Hematopoietic multipotent progenitor cell treated with erythropoietin and hydrocortisone succinate and interleukin-3 and kit ligand, for 17 days (in vitro differentiated cells): ENCODE measurements at regions not wholly inside any gene's neighbourhood (a gene's known extent, or its start where the extent isn't known, plus 50 kb on each side); places are given as distances from the start of the nearest gene placed in this dataset.

ENCODE experiments used
- DNase-seq: peaks from one replicate; pipeline ENCODE4 v3.0.0-alpha.2; 2015; ENCODE audit warnings: low spot score

DNA sequence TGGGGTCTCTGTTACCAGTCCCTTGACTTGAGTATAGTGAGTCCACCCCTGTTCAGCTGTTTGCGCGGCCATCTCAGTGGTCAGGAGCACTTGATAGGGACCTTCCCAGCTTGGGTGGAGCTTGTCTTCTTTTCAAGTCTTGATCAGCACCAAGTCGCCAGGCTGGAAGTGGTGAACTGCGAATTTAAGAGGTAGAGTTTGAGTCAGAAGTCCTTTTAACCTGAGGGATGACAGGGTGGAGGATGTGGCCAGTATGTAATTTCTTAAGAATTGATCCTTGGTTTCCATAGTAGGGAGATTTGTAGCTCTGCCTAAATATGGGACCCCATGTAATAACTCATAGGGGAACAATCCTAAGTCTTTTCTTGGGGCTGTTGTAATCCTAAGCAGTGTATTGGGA lies 86.3 kb upstream of the XCR1 start:
- no peak for DNase-seq

DNA sequence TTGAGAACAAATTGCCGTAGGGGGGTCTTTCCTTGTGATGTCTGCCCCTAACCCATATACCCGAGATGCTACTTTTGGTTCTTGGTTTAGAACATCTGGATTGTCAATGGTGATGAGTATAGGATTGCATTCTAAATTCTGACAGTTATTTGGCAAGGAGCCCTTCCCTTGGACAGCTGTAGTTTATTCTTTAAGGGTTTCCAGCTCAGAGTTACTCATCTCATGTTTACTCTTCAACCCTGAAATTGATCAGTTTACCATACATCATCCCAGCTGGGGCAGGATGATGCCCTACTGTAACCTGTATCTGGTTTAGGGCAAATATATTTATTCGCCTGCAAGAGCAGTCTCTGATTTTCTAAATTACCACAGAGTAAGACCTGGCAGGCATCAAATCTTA lies 85.7 kb upstream of the XCR1 start:
- DNase-seq = no peak

DNA sequence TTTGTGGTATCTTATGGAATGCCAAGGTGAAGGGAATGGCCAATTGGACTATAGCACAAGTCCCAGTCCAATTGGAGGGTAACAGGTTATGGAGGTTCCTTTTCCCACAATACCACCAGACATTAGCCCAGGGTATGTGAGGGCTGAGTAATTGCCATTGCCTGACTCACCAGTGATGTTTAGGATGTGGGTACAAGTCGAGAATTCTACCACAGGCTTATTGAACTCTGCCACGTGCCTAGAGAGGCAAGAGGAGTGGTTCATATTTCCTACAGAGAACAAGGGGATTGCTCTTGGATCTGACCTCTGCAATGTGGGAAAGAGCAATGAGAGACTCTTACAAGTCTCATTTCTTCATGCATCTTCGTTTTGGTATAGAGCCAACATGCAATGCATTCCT lies 85.0 kb upstream of the XCR1 start:
- no peak for DNase-seq

DNA sequence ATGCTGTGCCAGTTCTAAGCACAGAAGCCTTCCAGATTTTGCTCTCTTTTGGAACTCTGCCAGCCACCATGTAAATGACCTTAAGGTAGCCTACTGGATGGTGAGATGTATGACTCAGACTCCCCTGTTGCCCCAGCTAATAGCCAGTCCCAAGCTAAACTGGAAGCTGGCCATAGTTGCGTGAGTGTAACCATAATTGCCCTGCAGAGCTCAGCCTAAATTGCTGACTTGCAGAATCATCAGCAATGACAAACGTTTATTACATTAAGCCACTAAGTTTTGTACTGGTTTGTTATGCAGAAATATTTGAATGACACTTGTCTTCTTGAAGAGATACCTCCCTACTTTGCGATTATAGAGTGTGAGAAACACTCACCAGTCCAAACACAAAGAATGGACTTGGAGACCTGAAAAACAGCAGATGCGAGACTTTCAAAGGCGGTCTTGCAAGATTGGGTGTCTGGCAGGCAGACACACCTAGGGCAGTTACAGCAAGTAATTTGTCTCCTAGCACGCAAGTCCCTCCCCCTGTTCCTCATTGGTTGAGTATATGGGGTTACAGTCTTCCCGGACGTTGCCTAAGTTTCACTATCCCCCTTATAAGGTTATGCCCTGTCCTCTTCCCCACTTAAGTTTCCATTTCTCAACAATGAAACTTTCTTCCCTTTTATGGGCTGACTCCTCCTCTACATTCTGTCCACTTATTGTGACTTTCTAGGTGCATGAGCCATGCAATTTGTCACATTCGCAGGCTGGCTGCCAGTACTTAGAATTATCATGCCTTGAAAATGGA lies 83.6 kb upstream of the XCR1 start:
- no peak for DNase-seq

DNA sequence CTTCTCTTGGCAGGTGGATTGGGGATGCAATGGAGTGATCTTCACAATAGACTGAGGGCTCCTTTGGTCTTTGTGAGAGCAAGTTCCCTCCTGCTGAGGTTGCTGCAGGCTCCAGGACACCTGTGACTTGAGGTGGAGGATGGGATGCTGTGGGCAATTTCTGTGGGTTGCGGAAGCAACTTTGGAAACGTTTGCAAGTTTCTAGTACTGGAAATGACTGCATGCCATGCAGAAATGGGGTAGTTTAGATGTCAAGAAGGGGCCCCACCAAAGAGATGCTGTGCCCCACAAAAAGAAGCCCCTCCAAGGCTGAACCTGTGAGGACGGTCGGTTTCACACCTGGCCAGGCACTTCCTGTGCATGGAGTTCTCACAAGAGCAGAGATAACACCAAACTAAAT lies 80.4 kb upstream of the XCR1 start:
- DNase-seq = no peak

DNA sequence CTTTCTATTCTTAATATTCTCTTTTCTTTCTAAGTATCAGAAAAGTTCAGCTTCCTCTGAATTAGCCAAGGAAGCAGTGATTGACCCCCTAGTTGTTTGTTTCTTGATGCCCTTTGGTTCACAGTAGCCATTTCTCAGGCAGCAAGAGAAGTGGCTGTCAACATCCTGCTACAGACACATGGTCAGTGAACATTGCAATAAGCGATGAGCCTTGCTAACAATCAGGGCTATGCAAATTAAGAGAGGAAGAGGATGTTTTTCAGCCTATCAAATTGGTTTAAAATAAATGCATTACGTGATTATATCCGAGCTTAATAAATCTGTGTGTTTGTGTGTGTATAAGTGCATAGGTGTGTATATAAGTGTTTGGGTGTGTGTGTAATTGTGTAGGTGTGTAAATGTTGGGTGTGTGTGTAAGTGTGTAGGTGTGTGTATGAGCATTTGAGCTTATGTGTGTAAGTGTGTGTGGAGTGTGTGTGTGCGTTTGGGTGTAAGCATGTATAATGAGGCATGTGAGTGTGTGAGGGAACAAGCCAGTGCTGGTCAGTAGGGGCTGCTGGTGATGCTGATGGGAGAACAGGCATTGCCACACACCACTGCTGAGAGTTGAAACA lies 78.1 kb upstream of the XCR1 start:
- DNase-seq = no peak

DNA sequence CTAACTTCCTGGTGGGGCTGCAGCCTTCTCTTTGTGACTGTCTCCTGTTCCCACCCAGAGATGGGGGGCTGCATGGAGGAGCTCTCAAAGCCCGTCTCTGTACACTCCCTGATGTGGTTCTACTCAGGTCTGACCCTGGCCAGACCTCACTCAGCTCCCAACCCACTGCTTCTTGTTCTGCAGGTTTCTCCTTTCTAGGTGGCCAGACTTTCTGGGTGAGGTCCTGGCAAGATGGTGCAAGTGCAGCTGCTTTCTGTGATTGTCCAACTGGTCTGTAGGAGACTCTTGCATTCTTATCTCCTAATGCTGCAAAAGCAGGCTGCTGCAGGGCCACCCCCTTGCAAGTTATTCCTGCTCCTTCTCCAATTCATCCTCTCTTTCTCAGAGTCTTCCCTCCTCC lies 77.4 kb upstream of the XCR1 start:
- no peak for DNase-seq

DNA sequence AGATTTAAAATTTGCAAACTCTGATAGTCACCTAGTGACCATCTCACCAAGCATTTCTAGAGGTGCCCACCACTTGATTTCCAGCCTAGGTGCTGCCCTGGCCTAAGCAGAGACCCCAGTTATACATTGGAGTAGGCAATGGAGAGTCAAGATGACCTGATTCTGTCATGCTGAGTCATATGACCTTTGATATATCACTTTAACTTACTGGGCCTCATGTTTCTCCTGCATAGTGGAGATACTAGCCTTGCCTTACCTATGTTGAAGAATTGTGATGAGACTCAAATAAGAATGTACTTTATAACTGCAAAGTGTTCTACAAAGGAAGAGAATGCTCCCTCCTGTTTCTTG lies 75.5 kb upstream of the XCR1 start:
- no peak for DNase-seq

DNA sequence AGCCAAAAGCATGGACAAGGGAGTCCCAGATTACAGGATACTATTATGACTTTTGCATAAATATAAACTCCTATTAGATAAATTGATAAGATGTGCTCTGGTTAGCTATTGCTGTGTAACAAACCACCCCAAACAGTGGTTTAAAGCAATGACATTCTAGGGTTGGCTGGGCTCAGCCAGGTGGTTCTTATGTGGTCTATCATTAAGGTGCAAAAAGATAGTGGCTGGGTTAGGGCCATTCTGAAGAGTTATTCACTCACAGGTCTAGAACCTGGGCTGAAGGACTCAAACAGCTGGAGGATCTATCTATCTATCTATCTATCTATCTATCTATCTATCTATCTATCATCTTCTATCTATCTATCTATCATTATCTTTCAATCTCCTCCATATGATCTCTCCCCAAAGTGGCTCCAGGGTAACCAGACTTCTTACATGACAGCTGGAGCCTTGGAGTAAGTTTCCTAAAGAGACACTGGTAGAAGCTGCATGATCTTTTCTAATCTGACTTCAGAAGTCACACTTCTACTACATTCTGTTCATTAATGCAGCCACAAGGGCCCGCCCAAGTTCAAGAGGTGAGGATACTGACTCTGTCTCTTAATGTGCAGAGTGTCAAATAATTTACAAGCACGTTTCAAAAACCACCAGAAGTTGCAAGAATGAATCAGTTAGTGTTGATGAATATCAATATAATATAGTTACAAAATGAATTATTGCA lies 74.9 kb upstream of the XCR1 start:
- DNase-seq = no peak

DNA sequence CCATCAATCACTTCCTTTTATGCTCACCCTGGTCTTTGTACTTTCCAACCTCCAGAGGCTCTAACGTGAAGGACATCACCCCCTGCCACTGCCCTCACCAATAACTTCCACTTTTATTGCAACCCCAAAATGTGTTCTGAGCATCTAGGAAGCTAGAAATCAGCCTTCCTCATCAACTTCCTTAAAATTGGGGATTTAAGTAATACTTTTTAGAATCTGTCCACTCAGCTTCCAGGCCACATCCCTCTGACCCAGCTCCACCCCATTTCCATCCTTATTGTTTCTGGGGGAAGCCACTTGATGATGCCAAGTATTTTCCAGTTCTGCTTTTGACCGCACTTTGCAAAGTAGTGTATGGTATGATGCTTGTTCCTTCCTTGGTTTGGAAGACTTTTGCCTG lies 73.5 kb upstream of the XCR1 start:
- no peak for DNase-seq

DNA sequence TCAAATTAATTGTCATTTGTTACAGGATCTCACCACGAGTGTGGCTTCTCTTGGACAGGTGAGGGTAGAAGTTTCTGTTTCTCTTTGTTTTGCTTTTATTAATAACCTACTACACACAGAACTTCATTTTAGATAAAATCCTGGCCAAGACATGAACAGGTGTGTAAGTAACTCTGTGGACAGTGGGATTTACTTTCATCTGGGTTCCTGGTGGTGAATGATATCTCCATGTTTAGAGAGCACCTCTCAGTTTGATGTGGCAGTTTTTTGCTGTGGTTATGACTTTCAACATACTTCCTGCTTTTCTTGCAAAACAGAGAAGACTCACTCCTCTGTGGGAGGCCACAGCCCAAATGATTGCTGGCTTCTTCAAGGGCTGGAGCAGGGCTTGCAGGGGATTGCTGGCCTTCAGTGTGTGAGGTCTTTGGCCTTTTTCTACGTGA lies 71.1 kb upstream of the XCR1 start:
- no peak for DNase-seq

DNA sequence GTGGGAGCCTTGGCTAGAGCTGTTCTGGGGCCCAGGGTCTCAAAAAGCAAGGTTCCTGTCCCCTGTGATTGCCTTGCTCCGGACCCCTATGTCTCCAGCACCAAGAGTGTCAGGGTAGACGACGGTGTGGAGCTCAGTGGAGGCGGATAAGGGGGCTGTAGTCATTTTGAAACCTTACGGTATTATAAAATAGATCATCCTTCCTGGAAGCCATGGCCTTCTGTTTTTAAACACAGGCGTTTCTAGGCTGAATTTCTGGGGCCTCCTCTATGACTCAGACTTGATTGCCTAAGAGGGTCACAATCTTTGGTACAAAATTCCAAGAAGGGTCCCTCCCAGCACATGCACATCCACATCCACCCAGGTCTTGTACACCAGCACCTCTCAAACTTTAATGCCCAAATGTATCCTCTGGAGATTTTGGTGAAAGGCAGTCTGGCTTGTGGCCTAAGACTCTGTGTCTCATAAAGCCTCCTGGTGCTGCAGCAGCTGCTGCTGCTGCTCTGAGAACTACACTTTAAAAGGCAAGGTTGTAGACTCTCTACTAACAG lies 70.5 kb upstream of the XCR1 start:
- no peak for DNase-seq

DNA sequence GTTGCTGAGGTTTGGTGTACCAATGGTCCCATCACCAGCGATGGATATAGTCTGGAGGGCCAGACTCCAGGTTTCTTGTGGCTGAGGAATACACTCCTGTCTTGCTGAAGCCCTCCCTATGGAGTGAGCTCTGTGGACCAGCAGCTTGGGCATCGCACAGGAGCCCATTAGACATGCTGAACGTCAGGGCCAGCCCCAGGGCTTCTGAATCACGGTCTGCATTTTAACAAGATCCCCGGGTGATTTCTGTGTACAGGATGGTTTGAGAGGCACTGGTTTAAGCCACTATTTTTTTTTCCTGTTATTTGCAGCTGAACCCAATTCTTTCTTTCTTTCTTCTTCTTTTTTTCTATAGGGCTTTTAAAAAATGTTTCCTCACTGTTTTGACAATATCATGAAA lies 69.5 kb upstream of the XCR1 start:
- no peak for DNase-seq

DNA sequence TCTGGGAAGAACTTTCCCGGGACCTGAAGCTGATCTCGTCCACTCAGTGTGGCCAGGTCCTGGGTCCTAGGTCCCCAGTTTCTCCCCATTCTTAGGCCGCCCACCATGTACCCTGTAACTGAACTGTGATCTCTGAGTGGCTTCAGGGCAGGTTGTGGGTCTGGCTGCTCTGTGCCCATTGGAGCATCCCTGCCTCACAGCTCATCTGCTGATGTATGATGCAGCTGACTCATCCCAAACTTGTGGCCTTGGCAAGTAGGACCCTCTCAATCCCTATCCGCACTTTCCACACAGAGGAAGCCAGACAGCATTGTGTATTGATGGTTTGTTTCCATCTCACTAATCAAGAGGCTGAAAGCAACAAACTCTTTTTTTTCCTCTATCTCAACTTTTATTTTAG lies 69.1 kb upstream of the XCR1 start:
- DNase-seq = no peak

DNA sequence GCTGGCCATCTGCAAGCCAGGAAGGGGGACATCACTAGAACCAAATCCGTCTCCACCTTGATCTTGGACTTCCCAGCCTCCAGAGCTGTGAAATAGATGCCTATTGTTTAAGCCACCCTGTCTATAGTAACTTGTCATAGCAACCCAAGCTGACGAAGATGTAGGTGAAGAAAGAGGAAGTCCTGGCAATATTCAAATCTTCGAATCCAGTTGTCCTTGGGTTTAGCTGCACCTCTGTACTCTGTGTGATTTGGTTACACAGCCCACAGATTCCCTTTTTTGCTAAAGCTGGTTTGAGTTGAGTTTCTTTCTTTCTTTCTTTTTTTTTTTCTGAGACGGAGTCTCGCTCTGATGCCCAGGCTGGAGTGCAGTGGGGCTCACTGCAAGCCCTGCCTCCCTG lies 68.0 kb upstream of the XCR1 start:
- no peak for DNase-seq

DNA sequence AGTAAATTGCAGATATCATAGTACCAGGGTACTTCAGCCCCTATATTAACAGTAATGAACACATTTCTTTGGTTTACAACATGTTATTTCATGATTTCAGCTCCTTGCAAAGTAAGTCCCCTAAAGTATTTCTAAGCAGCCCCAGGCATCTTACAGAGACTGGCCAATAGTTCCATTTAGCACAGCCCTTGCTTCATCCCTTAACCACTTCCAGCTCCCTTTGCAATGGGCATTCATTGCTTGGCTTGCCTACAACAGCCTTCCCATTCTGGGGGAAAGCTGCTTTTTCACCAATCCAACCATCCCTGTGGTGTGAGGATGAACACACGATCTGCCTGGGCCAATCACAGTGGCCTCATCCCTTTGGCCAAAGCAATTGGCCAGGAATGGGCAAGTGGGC lies 67.2 kb upstream of the XCR1 start:
- DNase-seq = no peak

DNA sequence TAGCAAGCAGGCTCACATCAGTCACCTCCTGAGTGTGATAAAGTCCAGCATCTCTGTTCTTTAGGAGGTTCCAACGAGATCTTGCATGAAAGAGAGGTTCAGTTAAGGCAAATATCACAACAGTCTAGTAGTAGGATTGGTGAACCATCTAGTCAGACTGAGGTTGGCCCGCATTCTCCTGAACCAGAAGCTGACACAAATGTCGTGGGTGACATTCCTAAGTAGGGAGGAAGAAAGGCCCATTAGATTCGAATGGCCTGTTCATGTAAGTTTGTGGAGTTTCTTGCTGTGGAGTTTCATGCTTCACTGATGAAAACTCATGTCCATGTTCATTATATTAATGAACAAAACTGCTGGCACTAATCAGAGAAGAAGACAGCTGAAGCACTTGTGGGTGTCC lies 66.7 kb upstream of the XCR1 start:
- DNase-seq = no peak

DNA sequence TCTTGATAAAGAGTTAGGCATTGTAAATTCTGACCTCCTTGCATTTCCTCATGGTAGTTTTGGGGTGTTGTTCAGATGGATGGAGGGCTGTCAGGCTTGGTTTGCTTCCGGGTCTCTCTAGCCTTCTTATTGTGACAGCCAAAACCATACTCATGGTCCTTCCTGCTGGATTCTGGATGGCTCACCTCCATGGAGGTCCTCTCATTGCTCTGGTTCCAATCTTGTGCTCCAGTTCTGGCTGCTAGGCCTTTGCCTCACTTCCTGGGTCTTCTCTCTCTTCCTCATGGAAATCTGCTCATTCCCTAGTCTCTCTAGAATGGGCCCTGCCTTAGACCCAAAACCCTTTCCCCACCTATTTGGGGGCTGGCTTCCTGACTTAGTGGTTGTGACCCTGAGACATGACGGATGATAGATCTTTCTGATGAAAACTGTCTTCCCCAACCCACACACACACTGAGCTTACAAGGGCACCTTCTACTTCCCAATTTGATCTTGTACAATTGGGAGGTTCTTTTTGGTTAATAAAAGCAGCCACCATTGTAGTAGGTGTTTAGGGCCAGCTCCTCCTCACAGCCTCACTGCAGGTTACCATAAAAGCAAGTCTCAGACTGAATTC lies 66.2 kb upstream of the XCR1 start:
- no peak for DNase-seq

DNA sequence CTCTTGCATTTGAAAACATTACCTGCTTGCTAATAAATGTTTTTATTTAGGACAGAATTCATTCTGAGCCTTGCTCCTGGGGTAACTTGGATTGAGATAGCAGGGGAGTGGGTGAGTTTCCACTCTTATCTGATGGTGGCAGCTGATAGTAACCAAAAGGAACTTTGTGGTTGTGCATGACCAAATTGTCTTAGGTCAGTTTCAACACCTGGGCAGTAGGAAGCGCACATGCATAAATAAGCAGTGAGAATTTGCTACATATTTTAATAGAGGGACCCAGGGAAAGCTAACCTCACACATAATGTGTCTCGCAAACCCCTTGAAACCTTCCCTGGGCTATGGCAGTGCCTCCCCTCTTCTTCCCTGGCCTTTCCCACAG lies 65.4 kb upstream of the XCR1 start:
- DNase-seq = no peak

DNA sequence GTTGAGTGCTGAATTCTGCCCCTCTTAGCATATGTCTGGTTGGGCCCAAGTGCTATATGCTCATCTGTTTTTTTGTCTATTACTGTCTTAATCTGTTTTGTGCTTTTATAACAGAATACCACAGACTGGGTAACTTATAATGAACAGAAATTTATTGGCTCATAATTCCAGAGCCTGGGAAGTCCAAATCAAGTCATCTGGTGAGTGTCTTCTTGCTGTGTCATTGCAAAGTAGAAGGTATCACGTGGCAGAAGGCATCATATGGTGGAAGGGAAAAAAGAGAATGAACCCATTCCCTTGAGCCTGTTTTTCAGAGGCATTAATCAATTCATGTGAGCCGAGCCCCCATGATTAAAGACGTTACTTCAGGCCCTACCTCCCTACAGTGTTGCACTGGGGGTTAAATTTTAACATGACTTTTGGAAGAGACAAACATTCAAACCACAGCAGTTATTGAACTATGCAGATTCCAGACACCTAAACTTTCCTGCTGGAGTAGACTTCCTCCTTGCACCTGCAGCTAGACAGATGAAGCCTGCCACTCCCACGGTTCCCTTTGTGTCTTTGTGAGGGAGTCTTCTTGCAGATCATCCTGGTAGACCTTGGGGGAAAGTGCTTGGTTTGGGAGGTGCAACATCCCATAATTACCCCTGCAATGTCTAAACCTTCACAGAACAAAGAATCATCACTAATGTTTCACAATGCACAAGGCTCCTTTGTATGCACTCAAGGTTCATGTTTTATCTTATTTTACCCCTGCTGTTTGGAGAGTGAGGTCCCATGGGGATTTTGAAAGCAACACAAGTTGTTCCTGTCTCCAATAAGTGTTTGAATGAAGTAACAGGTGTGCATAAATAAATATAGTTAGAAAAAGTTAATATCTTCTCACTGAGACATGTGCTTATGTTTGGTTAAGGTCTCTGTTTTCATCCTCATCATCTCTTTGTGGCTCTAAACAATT lies 64.7 kb upstream of the XCR1 start:
- no peak for DNase-seq

DNA sequence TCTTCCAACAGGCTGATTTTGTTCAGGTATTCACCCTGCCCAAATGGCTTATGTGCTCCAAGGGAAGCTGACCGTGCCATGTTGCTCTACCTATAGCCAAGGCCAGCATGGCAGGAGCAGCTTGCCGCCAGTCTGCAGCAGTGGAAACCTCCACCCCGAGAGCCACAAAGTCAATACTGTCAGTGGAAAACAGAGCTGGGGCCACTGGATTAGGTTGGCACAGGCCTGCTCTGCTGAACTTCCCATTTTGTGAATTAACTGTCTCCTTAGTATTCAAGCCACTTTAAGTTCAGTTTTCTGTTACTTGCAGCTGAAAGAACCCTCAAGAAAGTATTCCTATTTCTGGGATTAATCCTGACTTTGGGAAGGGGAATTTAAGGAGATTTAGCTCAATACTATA lies 63.8 kb upstream of the XCR1 start:
- DNase-seq = no peak

DNA sequence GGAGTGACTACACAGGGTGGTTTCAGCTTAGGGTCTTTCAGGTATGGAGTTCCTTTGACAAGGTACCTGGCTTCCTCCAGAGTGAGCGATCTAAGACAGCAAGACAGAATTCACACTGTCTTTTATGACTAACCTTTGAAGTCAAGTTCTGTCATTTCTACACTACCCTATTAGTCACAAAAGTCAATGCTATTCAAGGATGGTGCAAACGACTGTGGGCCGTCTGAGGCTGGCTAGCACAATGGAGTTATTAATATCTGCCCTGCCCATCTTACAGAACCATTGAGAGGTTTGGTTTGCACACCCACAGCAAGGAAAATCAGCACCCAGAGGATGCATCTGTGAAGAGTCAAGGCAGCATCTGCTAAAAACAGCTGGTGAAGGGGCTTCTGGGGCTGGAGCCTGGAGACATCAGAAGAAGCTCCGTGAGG lies 62.9 kb upstream of the XCR1 start:
- DNase-seq = no peak
